GM18858 (cell line): ENCODE measurements at regions not wholly inside any gene's neighbourhood (a gene's known extent, or its start where the extent isn't known, plus 50 kb on each side); places are given as distances from the start of the nearest gene placed in this dataset.
A peak's percentile ranks its signal among the peaks of the same experiment; 100 is the strongest.
"Not testable (repeated sequence)": the region's sequence is repeated elsewhere in the genome, so short reads cannot be mapped to it uniquely, and the experiment has no call there.

Experiments used
- ATAC-seq: cut with Tn5 transposase; IDR thresholded peaks from one replicate; pipeline ENCODE4 v1.9.1; 2021; ENCODE audit not compliant: unreplicated experiment

DNA sequence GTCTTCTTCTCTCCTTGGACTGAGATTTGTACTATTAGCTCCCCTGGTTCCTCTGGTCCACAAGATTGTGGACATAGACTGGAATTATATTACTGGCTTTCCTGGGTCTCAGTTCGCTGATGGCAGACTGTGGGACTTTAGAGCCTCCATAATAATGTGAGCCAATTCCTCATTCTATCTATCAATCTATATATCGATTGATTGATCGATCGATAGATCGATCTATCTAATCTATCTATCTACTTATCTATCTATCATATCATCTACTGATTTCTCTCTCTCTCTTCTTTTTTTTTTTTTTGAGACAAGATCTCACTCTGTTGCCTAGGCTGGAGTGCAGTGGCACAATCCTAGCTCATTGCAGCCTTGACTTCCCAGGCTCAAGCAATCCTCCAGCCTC, 51.5 kb upstream of the DDR1 start:
- ATAC-seq = no peak

DNA sequence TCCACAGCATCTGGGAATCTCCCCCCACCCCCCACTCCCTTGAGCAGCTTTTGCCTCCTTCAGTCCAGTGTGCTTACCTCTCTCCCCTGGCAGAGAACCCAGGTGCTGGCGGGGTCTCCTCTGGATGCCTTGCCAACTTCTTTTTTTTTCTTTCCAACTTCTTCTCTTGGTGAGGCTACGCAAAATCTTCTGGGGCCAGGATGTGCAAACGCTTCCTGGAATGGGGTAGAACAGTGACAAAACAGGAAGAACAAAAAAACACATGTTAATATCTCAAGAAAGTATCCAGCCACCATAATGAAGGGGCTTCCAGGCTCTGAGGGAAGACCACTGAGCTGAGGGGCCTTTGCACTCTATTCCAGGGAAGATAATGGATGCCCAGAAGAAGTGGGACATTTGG, 53.9 kb upstream of the DDR1 start:
- no peak for ATAC-seq

DNA sequence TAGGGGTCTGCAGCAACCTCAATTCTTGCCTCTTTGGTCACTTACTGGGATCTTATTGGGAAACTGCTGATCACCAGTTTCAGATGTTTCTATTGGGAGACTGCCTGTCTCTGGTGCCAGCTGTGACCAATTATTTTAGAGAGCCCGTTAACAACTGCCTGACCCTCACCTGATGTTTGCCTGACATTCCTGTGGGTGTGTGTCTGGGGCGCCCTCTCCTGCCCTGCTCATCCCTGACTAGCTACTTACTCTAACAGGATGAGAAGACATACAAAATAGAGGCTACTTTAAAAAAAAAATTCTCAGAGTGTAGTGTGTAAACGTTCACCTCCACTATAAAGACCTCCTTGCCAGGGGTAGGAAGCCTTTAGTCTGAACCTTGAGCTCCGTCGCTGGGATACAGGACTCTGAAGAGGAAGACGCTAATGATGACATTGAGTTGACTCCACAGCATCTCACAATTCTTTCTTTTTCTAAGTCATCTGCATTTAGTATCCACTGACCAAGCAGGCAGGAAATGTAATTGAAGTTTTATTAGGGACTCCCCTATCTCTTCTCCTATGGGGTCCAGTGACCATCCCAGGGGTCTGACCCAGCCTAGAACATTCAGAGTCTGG, 54.6 kb upstream of the DDR1 start:
- no peak for ATAC-seq

GRCh38 chr6:30829033-30829432, 55.3 kb upstream of the DDR1 start:
- ATAC-seq = no peak

GRCh38 chr6:30828027-30828962, 56.0 kb upstream of the DDR1 start:
- ATAC-seq = no peak

DNA sequence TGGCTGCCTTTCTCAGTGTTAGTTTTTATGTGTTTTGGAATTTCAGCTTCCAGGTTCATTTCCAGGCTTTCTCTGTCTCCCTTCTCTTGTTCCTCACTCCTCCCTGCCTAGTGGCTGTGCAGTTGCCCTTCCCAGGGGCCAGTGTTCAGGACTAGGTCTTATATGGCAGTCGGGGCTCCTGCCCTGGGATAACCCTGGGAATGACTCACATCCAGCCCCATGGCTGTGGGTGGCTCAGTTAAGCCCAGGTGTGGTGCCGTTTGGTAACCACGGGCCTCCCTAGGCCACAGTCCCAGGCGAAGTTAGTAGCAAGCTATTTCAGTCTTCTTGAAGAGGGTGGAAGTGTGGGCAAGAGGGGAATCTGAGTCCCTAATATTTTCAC, 57.4 kb upstream of the DDR1 start:
- ATAC-seq = no peak

- no peak for ATAC-seq
Observed at GRCh38 chr6:30824698-30825097, 59.6 kb upstream of the DDR1 start.

DNA sequence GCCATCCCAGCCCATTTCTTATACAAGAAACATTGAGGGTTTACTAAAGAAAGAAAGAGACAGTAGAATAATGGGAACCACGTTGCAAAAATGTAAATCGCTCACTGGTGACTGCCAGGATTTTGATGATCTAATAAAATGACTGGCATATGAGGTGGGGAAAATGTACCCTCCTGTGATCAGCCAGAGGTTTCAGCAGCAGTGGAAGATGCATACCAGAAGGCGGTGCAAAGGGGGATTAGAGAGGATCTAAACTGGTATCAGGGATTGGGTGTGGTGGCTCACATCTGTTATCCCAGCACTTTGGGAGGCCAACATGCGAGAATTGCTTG, 60.8 kb upstream of the DDR1 start:
- ATAC-seq = no peak

GRCh38 chr6:30821862-30822784, 62.2 kb upstream of the DDR1 start:
- no peak for ATAC-seq

DNA sequence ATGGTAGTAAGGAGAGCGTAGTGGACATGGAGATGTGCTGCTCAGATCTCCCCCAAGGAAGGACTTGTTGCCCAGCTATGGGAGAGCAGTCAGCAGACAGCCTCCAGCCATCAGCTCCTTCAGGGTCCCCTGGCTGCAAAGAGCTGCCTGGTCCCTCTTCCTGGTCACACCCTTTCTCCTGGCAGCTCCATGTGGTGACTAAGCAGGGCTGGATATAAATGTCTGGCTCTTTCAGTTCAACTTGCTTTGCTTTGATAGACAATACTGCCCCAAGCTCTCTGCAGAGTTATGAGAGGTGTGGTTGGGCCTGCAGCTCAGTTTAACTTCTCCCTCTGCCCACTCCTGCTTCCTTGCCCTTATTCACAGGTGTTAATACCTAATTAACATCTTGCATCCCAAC, 64.1 kb upstream of the DDR1 start:
- ATAC-seq = no peak

- ATAC-seq = no peak
Observed at GRCh38 chr6:30819297-30819917, 64.9 kb upstream of the DDR1 start.

DNA sequence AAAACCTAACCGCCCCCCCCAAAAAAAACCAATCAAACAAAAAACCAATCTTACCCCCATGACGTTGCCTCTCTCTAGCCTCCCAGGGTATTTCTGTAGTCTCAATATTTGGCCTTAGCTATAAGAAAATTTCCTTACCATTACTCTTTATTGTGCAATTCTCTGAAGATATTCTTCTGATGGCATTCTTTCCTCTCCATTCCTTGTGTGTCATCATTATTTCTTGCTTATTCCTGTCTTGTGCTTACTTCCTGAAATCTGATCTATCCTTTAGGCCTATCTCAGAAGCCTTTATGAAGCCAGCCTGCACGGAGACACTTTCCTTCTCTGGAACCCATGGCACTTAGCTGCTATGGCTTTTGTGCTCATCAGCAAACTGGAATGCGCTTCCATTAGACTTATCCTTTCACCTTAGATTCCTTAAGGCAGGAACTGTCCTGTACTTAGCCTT, 65.9 kb upstream of the DDR1 start:
- ATAC-seq = no peak

DNA sequence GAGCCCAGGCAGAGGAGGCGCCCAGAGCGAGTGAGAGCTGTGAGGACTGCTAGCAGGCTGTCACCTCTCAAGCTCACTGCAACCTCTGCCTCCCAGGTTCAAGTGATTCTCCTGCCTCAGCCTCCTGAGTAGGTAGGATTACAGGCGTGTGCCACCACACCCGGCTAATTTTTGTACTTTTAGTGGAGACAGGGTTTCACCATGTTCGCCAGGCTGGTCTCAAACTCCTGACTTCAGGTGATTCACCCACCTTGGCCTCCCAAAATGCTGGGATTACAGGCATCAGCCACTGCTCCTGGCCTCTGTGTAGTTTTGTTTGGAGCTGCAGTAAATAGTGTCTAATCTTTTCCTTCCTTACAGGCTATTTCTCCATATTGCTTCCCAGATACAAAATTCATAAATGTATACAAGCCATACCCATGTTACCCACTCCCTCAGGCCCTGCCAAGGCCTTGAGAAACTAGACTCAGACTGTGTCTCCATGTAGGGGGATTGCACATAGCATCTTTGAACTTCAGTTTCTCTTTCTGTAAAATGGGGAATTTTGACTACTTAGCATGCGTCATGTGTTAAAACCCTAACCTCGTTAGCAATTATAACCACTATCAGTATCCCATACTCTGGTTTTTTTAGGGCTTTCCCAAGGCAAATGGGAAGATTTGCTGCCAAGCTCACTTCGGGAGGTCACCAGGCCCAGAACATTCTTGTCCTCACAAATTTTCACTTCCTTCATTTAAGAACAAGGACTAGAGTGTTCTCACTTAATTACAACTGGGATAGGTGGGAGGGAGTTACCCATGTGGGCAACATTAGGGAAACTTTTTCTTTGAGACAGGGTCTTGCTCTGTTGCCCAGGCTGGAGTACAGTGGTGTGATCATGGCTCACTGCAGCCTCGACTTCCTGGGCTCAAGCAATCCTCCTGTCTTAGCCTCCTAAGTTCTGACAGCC, 67.3 kb upstream of the DDR1 start:
- ATAC-seq = no peak

DNA sequence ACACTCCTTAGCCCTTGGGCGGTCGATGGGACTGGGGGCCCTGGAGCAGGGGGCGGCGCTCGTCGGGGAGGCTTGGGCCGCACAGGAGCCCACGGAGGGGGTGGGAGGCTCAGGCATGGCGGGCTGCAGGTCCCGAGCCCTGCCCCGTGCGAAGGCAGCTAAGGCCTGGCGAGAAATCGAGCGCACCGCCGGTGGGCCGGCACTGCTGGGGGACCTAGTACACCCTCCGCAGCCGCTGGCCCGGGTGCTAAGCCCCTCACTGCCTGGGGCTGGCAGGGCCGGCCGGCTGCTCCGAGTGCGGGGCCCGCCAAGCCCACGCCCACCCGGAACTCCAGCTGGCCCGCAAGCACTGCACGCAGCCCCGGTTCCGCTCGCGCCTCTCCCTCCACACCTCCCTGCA, 68.0 kb upstream of the DDR1 start:
- ATAC-seq = not testable (repeated sequence)

DNA sequence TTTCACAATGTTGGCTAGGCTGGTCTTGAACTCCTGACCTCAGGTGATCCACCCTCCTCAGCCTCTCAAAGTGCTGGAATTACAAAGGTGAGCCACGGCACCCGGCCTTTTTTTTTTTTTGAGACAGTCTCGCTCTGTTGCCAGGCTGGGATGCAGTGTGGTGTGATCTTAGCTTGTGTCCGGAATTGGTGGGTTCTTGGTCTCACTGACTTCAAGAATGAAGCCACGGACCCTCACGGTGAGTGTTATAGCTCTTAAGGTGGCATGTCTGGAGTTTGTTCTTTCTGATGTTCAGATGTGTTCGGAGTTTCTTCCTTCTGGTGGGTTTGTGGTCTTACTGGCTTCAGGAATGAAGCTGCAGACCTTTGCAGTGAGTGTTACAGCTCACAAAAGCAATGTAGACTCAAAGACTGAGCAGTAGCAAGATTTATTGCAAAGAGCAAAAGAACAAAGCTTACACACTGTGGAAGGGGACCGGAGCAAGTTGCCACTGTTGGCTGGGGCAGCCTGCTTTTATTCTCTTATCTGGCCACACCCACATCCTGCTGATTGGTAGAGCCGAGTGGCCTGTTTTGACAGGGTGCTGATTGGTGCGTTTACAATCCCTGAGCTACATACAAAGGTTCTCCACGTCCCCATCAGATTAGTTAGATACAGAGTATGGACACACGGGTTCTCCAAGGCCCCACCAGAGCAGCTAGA, 69.1 kb upstream of the DDR1 start:
- not testable (repeated sequence) for ATAC-seq

DNA sequence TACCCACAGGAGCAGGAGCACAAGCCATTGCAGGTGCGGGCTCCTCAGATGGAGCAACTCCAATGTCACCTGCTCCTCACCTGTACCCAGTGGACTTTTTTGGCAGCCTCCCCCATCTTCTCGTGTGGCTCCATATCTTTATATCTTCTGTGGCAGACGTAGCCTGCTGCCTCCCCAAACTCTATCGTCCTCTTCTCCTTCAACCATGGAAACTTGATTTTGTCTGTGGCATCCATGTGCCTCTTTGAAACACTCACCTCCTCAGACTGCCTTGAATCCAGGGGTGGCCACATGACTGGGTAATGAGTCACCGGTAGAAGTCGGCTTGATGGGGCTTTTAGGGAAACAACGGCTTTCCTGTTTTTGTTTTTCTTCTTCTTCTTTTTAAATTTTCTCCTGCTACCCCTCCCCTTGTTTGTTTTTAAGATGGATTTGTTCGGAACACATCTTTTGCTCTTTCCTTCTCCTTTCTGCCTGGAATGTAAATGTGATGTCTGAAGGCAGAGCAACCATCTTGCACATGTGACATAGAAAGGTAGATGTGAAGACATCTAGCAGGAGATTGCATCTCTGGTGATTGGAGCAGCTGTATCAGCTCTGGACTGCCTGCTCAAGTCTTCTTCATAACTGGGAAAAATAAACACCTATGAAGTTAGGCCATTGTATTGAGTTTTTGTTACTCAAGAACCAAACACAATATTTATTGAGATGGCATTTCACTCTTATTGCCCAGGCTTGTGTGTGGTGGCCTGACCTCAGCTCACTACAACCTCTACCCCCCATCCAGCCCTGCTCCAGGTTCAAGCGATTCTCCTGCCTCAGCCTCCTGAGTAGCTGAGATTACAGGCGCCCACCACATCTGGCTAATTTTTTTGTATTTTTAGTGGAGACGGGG, 69.9 kb upstream of the DDR1 start:
- no peak for ATAC-seq

DNA sequence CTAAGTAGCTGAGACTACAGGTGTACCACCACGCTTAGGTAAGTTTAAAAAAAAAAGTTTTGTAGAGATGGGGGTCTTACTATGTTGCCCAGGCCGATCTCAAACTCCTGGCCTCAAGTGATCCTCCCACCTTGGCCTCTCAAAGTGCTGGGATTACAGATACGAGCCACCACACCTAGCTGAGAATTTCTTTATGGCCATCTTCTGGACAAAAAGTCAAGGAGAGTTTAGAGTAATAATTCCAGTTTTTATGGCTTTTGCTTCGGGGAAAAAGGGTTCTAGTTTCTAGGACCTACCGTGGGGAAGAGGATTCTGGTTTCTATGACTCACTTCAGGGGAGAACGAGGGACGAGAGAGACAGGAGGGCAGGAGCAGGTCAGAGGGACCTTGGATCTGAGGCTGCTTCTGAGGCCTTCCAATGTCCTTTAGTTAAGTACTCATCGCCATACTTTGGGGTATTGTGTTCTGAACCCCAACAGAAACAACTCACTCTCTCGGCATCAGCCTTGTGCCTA, 69.3 kb upstream of the IER3 start:
- ATAC-seq = no peak

DNA sequence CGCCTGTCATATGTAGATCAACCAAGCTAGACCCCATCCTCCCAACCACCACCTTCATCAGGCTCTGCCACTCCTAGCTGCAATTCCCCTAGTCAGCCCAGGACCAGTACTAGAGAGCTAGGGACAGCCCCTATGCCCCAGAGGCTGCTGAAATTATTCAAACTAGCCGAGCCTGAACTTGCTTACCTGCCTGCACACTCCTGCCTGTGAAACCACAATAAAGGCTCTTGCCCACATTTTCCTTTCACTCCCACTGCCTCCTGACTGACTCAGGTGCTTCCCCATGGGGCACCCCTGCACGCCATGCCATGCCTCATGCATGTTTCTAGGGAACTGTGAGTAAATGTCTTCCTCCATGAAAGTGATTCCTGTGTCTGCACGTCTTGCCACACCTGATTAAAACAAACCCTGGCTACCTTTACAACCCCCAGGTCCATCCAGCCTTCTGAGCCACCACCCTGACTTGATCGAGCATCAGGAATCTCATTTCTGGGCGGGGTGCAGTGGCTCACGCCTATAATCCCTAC, 66.5 kb upstream of the IER3 start:
- peak; percentile 85 for ATAC-seq
